Right lobe of liver (tissue), 6 donors: ENCODE measurements at regions not wholly inside any gene's neighbourhood (a gene's known extent, or its start where the extent isn't known, plus 50 kb on each side); places are given as distances from the start of the nearest gene placed in this dataset.

Source experiments
- ATAC-seq, 4 donors: fragments of 200-7000 bp; cut with Tn5 transposase; one replicate each; pipeline ENCODE4 v1.9.1; 2020; ENCODE audit warnings: mild to moderate bottlenecking in 4 of 4, moderate library complexity in 4 of 4
- DNase-seq, 3 donors: peaks; one replicate each; pipeline ENCODE4 v3.0.0-alpha.2; 2020
- H3K27ac ChIP-seq, 3 donors: fragments of 200-600 bp; one replicate each; pipeline ENCODE4 v1.8.0; 2022
- H3K27me3 ChIP-seq, 2 donors: fragments of 200-600 bp; one replicate each; pipeline ENCODE4 v1.8.0; 2022
- H3K36me3 ChIP-seq, 4 donors: fragments of 200-600 bp; sonication (generic) in 1 of 4; one replicate each; pipeline versions ENCODE4 v1.5.1 to v1.8.0; 2017 to 2022; ENCODE audit warnings: control low read depth in 1 of 4
- H3K4me1 ChIP-seq, 4 donors: fragments of 200-600 bp; sonication (generic) in 1 of 4; one replicate each; pipeline versions ENCODE4 v1.5.1 to v1.8.0; 2017 to 2022; ENCODE audit warnings: control low read depth in 1 of 4
- H3K4me3 ChIP-seq, 3 donors: fragments of 200-600 bp; one replicate each; pipeline ENCODE4 v1.8.0; 2022
- H3K9me3 ChIP-seq, 4 donors: fragments of 200-600 bp; sonication (generic) in 1 of 4; one replicate each; pipeline versions ENCODE4 v1.5.1 to v1.8.0; 2017 to 2022; ENCODE audit warnings: control low read depth in 1 of 4
- CTCF ChIP-seq, 4 donors: fragments of 200-600 bp in 3 of 4; fragments of 450-650 bp in 1 of 4; IDR thresholded peaks; one replicate each; pipeline versions ENCODE4 v1.5.1 to v1.8.0; 2016 to 2022; ENCODE audit warnings: antibody characterized with exemption in 4 of 4, mild to moderate bottlenecking in 2 of 4
- POLR2A ChIP-seq: fragments of 450-650 bp; IDR thresholded peaks from one replicate; pipeline ENCODE4 v1.6.1; 2017; ENCODE audit warnings: antibody characterized with exemption, mild to moderate bottlenecking
- WGBS: methylation state at CpG from one replicate; pipeline ENCODE4 v1.1.6; 2018; ENCODE audit warnings: low coverage, low lambda C conversion rate; ENCODE audit not compliant: insufficient coverage; ENCODE audit errors: missing lambda C conversion rate; 5-methylcytosine and 5-hydroxymethylcytosine counted together
- intact Hi-C, 2 donors: fragments of 100-400 bp; cut with DNase I; formaldehyde crosslinking; loops; one replicate each; pipeline versions ENCODE4 v1.11.2 to v1.14.1; 2022
- donor health status: DM: no; HTN: yes; CAD: no.
- donor health status: DM: no; HTN: no; CAD: no.
- donor health status: DM: no; HTN: no; CAD: no.
- donor health status: DM: no; HTN: yes; CAD: no.
- donor health status: DM: no; HTN: yes; CAD: no.

- TF ChIP-seq CTCF (IDR thresholded peaks at IDR 0.05): no peak
- TF ChIP-seq POLR2A: no peak
- H3K27me3 ChIP-seq: no peaks in the 10 kb centered on the region
- H3K4me3 ChIP-seq: no peak overlapping the region
- ATAC-seq (no peak), DNase-seq (no peak)
- WGBS: 60% methylated on average over 2 of the region's 2 CpGs
- intact Hi-C loops: no loop called here
- no peaks in the 10 kb centered on the region for H3K36me3 ChIP-seq
- no peaks in the 10 kb centered on the region for H3K9me3 ChIP-seq
- no peak overlapping the region for H3K27ac ChIP-seq
- no peaks in the 10 kb centered on the region for H3K4me1 ChIP-seq
Measured at GRCh38 chr3:176683382-176683781, 513.9 kb downstream of the TBL1XR1 start.

GRCh38 chr3:176663837-176664831 lies 533.1 kb downstream of the TBL1XR1 start:
- Histone ChIP-seq H3K36me3 (no peaks in the 10 kb centered on the region), H3K4me1 (no peaks in the 10 kb centered on the region), H3K9me3 (no peaks in the 10 kb centered on the region), H3K27ac (no peak overlapping the region), H3K27me3 (no peaks in the 10 kb centered on the region), H3K4me3 (no peak overlapping the region)
- no peak for DNase-seq
- TF ChIP-seq CTCF (IDR thresholded peaks at IDR 0.05) (peak; percentile 29 to 42 (median 36)), POLR2A (no peak)
- 11% methylated on average over 8 of the region's 8 CpGs for WGBS
- ATAC-seq: peak; percentile 64 to 99 (median 73)
- intact Hi-C loops: no loop called here

GRCh38 chr3:176663387-176663786 lies 533.9 kb downstream of the TBL1XR1 start:
- H3K27me3 ChIP-seq: no peaks in the 10 kb centered on the region
- intact Hi-C loops: no loop called here

GRCh38 chr3:176661432-176661964 lies 535.8 kb downstream of the TBL1XR1 start:
- H3K36me3 ChIP-seq: no peaks in the 10 kb centered on the region
- DNase-seq: no peak
- no peaks in the 10 kb centered on the region for H3K27me3 ChIP-seq
- intact Hi-C loops: no loop called here
- no peak overlapping the region for H3K27ac ChIP-seq
- TF ChIP-seq CTCF (IDR thresholded peaks at IDR 0.05): no peak
- no peak for ATAC-seq
- 75% methylated on average over 2 of the region's 2 CpGs for WGBS
- H3K4me1 ChIP-seq: no peaks in the 10 kb centered on the region
- no peaks in the 10 kb centered on the region for H3K9me3 ChIP-seq
- no peak overlapping the region for H3K4me3 ChIP-seq

More at GRCh38 chr3:176663387-176663786, 533.9 kb downstream of the TBL1XR1 start:
- no peak for DNase-seq
- 21% methylated on average over 1 of the region's 1 CpG for WGBS
- Histone ChIP-seq H3K9me3 (no peaks in the 10 kb centered on the region), H3K4me3 (no peak overlapping the region), H3K36me3 (no peaks in the 10 kb centered on the region), H3K27ac (no peak overlapping the region), H3K4me1 (no peaks in the 10 kb centered on the region)
- peak in 1 of 4 donors; percentile 50 for ATAC-seq
- TF ChIP-seq POLR2A (no peak), CTCF (IDR thresholded peaks at IDR 0.05) (no peak)
